IPS-18a (cell line): ENCODE measurements at regions not wholly inside any gene's neighbourhood (a gene's known extent, or its start where the extent isn't known, plus 50 kb on each side); places are given as distances from the start of the nearest gene placed in this dataset.
A peak's percentile ranks its signal among the peaks of the same experiment; 100 is the strongest.

Source experiments
- H3K27ac ChIP-seq: one replicate; pipeline ENCODE4 v1.5.1; 2013; ENCODE audit warnings: low read length
- H3K27me3 ChIP-seq: one replicate; pipeline ENCODE4 v1.6.1; 2013; ENCODE audit warnings: mild to moderate bottlenecking, low read length; ENCODE audit not compliant: control insufficient read depth, insufficient read depth
- H3K36me3 ChIP-seq: one replicate; pipeline ENCODE4 v1.6.1; 2013; ENCODE audit warnings: low read depth, low read length; ENCODE audit not compliant: control insufficient read depth
- H3K4me1 ChIP-seq: one replicate; pipeline ENCODE4 v1.6.1; 2013; ENCODE audit warnings: low read depth, low read length; ENCODE audit not compliant: control insufficient read depth
- H3K4me3 ChIP-seq: one replicate; pipeline ENCODE4 v1.5.1; 2013; ENCODE audit warnings: low read length
- H3K9ac ChIP-seq: one replicate; pipeline ENCODE4 v1.6.1; 2013; ENCODE audit warnings: mild to moderate bottlenecking, low read length, moderate library complexity
- H3K9me3 ChIP-seq: one replicate; pipeline ENCODE4 v1.6.1; 2013; ENCODE audit warnings: low read depth, low read length; ENCODE audit not compliant: control insufficient read depth

DNA sequence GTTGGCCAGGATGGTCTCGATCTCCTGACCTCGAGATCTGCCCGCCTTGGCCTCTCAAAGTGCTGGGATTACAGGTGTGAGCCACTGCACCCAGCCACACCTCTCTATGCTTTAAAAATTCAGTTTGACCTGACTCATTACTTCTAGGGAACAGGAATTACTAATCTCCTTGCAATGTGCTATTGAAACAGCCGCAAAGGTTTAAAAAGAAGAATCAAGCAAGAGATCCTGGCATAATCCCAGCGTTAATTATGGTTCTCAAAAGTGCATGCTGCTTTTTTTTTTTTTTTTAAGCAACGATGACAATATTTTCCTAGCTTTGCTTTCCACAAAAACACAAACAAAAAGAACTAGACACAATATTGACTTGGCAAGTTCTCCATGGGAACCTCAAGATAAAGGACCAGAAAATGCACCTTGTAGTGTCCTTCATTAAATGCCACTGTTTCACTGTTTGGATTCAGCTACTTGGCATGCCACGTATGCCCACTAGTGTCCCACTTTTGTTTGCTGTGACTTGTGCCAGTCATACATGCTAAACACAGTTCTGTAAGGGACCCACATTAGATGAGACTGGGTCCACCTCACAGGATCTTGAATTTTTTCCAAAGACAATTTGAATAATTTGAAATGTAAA, 112.6 kb upstream of the PPARGC1A start:
- Histone ChIP-seq H3K27me3 (no peaks in the 10 kb centered on the region), H3K36me3 (no peaks in the 10 kb centered on the region), H3K9me3 (no peaks in the 10 kb centered on the region), H3K4me3 (no peak overlapping the region), H3K4me1 (peaks cover 16% of the 10 kb centered on the region), H3K9ac (no peak overlapping the region), H3K27ac (no peak overlapping the region)

DNA sequence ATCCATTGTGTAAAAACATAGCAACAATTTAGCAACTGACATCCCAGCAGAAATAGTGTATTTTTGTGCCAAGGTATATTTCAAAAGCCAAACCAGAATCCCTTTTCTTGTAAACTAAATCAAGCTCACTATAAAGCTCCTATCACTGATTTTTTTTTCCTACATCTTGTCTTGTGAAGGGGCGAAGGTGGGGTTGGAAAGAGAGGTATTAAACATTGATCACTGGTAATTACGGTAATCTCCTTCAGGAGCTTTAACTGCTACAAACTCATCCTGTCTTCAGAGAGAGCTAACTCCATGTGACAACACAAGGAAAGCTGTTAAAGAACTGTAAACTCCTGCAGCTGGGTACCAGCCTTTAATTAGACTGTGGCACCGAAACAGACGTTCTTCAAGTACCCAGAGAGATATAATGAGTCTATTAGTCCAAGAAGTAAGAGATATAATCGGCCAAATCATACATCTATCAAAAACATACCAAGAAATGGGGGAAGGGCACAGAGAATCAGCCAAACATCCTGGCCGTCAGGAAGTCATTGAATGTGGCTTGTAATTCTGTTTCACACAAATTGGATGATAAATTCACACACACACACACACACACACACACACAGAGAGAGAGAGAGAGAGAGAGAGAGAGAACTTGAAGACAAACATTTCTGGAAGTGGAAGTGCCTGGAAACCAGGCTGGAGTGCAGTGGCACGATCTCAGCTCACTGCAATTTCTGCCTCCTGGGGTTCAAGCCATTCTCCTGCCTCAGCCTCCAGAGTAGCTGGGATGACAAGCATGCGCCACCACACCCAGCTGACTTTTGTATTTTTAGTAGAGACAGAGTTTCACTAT, 111.9 kb upstream of the PPARGC1A start:
- no peaks in the 10 kb centered on the region for H3K36me3 ChIP-seq
- H3K9me3 ChIP-seq: no peaks in the 10 kb centered on the region
- H3K9ac ChIP-seq: no peak overlapping the region
- H3K4me1 ChIP-seq: peaks cover 16% of the 10 kb centered on the region
- H3K27ac ChIP-seq: no peak overlapping the region
- H3K4me3 ChIP-seq: no peak overlapping the region
- no peaks in the 10 kb centered on the region for H3K27me3 ChIP-seq

DNA sequence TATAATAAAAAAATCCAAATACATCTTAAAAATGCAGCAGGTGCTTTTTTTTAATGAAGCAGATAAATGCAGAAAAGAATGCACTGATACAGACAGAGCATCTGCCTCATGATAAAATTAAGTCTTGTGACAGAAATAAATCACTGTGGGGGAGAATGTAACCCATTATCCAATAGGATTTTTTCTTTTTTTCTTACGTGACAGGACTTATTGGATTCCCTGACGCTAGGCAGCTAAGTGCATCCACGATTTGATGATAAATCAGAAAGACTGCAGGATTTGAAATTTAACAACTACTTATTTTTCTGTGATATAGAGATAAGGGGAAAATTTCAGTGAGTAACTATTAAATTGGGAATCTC, 110.6 kb upstream of the PPARGC1A start:
- Histone ChIP-seq H3K36me3 (no peaks in the 10 kb centered on the region), H3K9me3 (no peaks in the 10 kb centered on the region), H3K4me1 (peaks cover 21% of the 10 kb centered on the region), H3K27ac (no peak overlapping the region), H3K4me3 (no peak overlapping the region), H3K27me3 (no peaks in the 10 kb centered on the region), H3K9ac (no peak overlapping the region)

DNA sequence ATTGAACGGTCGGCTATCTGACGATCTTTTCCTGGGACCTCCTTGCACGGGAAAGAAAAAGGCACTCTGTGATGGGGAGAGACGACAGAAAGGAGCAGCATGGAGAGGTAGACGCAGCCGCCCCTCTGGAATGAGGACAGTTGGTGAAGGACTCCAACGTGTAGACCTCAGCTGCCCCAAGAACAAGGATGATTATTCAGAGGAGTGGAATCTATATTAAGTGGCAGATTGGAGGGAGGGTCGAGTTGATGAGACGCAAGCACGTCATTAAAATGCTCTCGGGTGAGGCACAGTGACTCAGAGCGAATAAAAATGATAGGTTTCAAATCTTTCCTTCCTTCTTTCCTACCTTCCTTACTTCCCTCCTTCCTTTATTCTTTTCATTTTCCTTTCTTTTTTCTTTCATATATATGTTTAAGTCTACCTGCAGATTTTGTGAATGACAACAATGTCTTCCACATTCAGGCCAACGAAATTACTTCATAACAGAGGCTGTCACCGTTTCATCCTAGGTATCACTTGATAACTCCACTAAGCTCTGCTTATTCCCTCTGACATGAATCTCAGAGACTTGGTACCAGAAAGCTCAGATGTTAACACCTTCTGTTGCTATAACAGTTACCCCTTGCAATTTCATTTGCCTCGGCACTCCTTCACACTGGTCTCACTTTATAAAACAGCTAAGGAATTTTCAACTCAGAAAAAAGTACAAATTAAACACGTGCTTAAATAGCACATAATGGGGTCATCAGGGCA, 110.0 kb upstream of the PPARGC1A start:
- H3K4me1 ChIP-seq: peaks cover 21% of the 10 kb centered on the region
- H3K9ac ChIP-seq: no peak overlapping the region
- no peak overlapping the region for H3K27ac ChIP-seq
- no peaks in the 10 kb centered on the region for H3K9me3 ChIP-seq
- H3K36me3 ChIP-seq: no peaks in the 10 kb centered on the region
- H3K27me3 ChIP-seq: no peaks in the 10 kb centered on the region
- H3K4me3 ChIP-seq: no peak overlapping the region

DNA sequence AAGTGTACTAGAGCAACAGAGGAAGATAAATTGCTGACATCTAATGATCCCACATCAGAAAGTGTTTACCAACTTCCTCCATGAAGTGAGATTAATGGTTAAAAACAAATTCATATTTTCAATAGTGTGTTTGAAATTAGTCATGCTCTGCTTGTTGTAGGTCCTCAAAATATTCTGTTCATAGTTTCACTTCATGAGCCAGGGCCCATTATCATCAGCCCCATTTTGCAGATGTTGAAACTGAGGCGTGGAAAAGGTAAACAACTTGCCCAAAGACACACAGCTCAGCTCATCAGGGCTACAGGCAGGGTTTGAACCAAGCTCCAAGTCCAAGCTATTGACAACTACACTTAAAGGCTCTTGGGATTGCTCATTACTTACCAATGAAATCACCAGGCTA, 103.5 kb upstream of the PPARGC1A start:
- Histone ChIP-seq H3K4me1 (peaks cover 19% of the 10 kb centered on the region), H3K4me3 (no peak overlapping the region), H3K9ac (no peak overlapping the region), H3K36me3 (no peaks in the 10 kb centered on the region), H3K9me3 (no peaks in the 10 kb centered on the region), H3K27me3 (no peaks in the 10 kb centered on the region), H3K27ac (no peak overlapping the region)

DNA sequence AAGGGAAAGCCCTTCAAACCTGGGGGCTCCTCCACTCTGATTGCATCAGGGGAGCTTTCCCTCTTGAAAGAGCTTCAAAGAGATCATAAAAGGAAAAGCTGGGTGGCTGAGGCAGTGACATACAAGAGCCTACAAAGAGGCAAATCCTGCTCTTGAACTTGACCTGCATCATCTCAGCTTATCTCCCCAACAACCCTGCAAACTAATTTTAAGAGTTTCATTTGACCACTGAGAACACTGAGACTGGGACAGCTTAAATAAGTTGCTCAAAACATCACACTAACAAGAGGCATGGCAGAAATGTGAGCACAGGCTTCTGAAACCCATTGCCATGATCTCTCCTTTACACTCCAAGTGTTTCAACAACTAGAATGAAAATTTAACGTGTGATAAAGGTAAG, 101.6 kb upstream of the PPARGC1A start:
- Histone ChIP-seq H3K4me1 (peaks cover 19% of the 10 kb centered on the region), H3K27ac (no peak overlapping the region), H3K9ac (no peak overlapping the region), H3K4me3 (no peak overlapping the region), H3K27me3 (no peaks in the 10 kb centered on the region), H3K36me3 (no peaks in the 10 kb centered on the region), H3K9me3 (no peaks in the 10 kb centered on the region)

DNA sequence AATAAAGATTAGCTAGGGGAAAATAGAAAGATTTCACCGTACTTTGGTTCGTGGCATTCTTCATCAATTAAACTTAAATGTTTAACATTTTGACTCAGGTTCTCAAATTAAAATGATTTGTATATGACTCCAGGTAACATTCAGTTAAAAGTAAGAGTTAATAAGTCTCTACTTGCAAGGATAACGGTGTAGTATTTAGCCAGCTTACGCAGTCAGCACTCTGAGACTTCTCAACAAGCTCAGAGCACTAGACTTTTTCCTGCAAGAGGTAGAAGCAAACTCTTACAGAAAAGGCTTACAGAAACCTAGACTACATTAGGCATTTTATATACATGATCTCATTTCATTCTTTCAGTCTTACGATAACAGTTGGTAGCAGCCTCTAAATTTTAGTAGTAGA, 96.4 kb upstream of the PPARGC1A start:
- H3K9me3 ChIP-seq: no peaks in the 10 kb centered on the region
- H3K36me3 ChIP-seq: no peaks in the 10 kb centered on the region
- no peak overlapping the region for H3K27ac ChIP-seq
- no peak overlapping the region for H3K4me3 ChIP-seq
- H3K27me3 ChIP-seq: no peaks in the 10 kb centered on the region
- H3K4me1 ChIP-seq: peaks cover under 1% of the 10 kb centered on the region
- no peak overlapping the region for H3K9ac ChIP-seq

DNA sequence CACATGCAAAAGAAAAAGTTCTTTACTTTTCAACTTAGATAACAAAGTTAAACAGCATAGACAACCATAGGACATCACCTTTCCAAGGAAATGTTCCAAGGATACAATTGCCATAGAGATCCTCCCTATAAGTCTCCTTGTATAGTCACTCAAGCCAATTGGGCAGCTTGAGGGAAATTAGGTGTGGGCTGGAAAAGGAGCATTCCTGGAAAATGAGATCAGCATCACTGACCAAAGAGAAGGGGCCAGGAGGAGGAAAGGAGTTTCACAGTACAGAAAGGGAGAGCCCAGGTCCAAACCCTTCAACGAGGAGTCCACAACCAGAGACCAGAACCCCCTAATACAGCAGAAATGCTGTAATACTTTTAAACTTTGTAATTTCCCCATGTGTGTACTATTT, 91.5 kb upstream of the PPARGC1A start:
- Histone ChIP-seq H3K4me3 (no peak overlapping the region), H3K9me3 (no peaks in the 10 kb centered on the region), H3K36me3 (no peaks in the 10 kb centered on the region), H3K27me3 (no peaks in the 10 kb centered on the region), H3K9ac (no peak overlapping the region), H3K27ac (no peak overlapping the region), H3K4me1 (peaks cover 30% of the 10 kb centered on the region)

DNA sequence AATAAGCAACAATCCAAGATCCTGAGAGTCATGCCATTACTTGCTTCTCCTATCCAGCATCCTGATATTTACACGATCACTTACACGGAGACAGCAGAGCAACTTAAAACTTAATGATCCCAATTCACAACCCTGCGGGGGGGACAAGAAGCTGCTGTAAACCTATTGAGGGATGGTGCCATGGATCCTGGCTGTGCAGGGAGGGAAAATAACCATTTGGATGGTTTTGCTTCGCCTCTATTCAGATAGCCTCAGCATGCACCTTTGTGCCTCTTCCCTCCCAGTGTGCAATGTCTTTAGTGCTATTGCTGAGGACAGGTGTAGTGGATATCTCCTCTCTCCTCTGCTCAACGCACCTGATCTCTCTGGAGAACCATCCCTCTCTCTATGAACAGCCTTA, 89.7 kb upstream of the PPARGC1A start:
- H3K4me1 ChIP-seq: peaks cover 30% of the 10 kb centered on the region
- H3K4me3 ChIP-seq: peak overlapping the region; percentile 24
- H3K9me3 ChIP-seq: no peaks in the 10 kb centered on the region
- no peak overlapping the region for H3K27ac ChIP-seq
- no peaks in the 10 kb centered on the region for H3K36me3 ChIP-seq
- no peaks in the 10 kb centered on the region for H3K27me3 ChIP-seq
- no peak overlapping the region for H3K9ac ChIP-seq

DNA sequence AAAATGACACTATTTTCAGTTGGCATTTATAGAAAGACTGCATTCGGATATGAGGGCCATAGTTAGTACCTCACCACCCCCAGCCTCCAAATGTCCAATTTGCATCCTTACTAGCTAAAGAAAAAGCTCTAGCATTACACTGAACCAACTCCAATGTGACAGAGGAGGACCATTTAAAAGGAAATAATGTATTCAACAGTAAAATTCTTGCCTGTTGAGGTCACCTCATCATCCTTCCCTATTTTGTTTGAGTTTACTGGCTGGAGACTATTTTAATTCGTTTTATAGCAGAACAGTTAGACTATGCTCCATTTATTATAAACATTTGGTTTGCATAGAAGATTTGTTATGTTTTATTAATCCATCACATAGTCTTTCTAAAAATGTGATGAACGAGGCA, 88.2 kb upstream of the PPARGC1A start:
- Histone ChIP-seq H3K36me3 (no peaks in the 10 kb centered on the region), H3K4me1 (peaks cover 35% of the 10 kb centered on the region), H3K9ac (no peak overlapping the region), H3K4me3 (no peak overlapping the region), H3K27me3 (no peaks in the 10 kb centered on the region), H3K27ac (no peak overlapping the region), H3K9me3 (no peaks in the 10 kb centered on the region)

DNA sequence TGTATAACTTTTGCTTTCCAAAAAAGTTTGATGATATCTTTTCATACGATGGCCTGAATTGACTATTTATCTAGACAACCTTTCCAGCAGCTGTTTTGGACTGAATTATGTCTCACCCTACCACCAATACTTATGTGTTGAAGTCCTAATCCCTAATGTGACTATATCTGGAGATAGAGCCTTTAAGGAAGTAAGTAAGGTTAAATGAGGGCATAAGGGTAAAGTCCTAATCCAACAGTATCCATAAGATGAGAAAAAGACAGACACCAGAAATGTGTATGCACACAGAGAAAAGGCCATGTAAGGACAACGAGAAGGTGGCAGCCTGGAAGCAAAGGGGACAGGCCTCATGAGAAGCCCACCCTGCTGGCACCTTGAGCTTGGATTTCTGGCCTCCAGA, 86.6 kb upstream of the PPARGC1A start:
- no peaks in the 10 kb centered on the region for H3K9me3 ChIP-seq
- no peak overlapping the region for H3K27ac ChIP-seq
- H3K36me3 ChIP-seq: no peaks in the 10 kb centered on the region
- no peak overlapping the region for H3K9ac ChIP-seq
- H3K4me1 ChIP-seq: peaks cover 42% of the 10 kb centered on the region
- H3K27me3 ChIP-seq: no peaks in the 10 kb centered on the region
- no peak overlapping the region for H3K4me3 ChIP-seq
